Left kidney (tissue), 1 donor: ENCODE measurements at regions not wholly inside any gene's neighbourhood (a gene's known extent, or its start where the extent isn't known, plus 50 kb on each side); places are given as distances from the start of the nearest gene placed in this dataset.

Source experiments
- DNase-seq: peaks from one replicate; pipeline ENCODE4 v3.0.0-alpha.2; 2013

- DNase-seq = no peak
Measured at GRCh38 chr17:13736916-13737315, 135.2 kb upstream of the HS3ST3A1 start.

GRCh38 chr17:13740686-13741085 lies 139.0 kb upstream of the HS3ST3A1 start:
- no peak for DNase-seq

- DNase-seq = no peak
Measured at GRCh38 chr17:13741744-13742143, 140.0 kb upstream of the HS3ST3A1 start.

GRCh38 chr17:13743906-13744305 lies 142.2 kb upstream of the HS3ST3A1 start:
- DNase-seq = no peak

GRCh38 chr17:13746404-13746803 lies 144.7 kb upstream of the HS3ST3A1 start:
- DNase-seq = no peak

GRCh38 chr17:13749166-13749890 lies 147.6 kb upstream of the HS3ST3A1 start:
- no peak for DNase-seq

GRCh38 chr17:13749891-13750235 lies 148.1 kb upstream of the HS3ST3A1 start:
- no peak for DNase-seq

- no peak for DNase-seq
Measured at GRCh38 chr17:13750816-13751793, 149.4 kb upstream of the HS3ST3A1 start.

GRCh38 chr17:13753154-13753553 lies 151.4 kb upstream of the HS3ST3A1 start:
- DNase-seq = no peak

- no peak for DNase-seq
Measured at GRCh38 chr17:13753771-13754170, 152.0 kb upstream of the HS3ST3A1 start.

GRCh38 chr17:13755851-13756250 lies 154.1 kb upstream of the HS3ST3A1 start:
- no peak for DNase-seq

- no peak for DNase-seq
Measured at GRCh38 chr17:13756763-13757162, 155.0 kb upstream of the HS3ST3A1 start.

- DNase-seq = no peak
Measured at GRCh38 chr17:13757871-13758270, 156.1 kb upstream of the HS3ST3A1 start.

GRCh38 chr17:13759518-13760335 lies 158.0 kb upstream of the HS3ST3A1 start:
- no peak for DNase-seq

- no peak for DNase-seq
Measured at GRCh38 chr17:13761038-13761603, 159.4 kb upstream of the HS3ST3A1 start.

GRCh38 chr17:13765701-13766100 lies 164.0 kb upstream of the HS3ST3A1 start:
- no peak for DNase-seq

- DNase-seq = no peak
Measured at GRCh38 chr17:13770702-13771101, 169.0 kb upstream of the HS3ST3A1 start.

GRCh38 chr17:13775450-13775849 lies 173.7 kb upstream of the HS3ST3A1 start:
- DNase-seq = no peak

- DNase-seq = no peak
Measured at GRCh38 chr17:13776027-13776551, 174.4 kb upstream of the HS3ST3A1 start.

- DNase-seq = no peak
Measured at GRCh38 chr17:13777003-13777402, 175.3 kb upstream of the HS3ST3A1 start.

GRCh38 chr17:13784434-13785095 lies 182.8 kb upstream of the HS3ST3A1 start:
- DNase-seq = no peak
